Vagina (tissue), 2 donors: ENCODE measurements at regions not wholly inside any gene's neighbourhood (a gene's known extent, or its start where the extent isn't known, plus 50 kb on each side); places are given as distances from the start of the nearest gene placed in this dataset.

Source experiments
- DNase-seq, 2 donors: peaks; one replicate each; pipeline ENCODE4 v3.0.0-alpha.2; 2017; ENCODE audit errors: extremely low spot score in 2 of 2
- H3K27ac ChIP-seq: fragments of 200-600 bp; sonication (generic); one replicate; pipeline ENCODE4 v1.5.1; 2019
- H3K27me3 ChIP-seq: fragments of 200-600 bp; sonication (generic); one replicate; pipeline ENCODE4 v1.5.1; 2019
- H3K36me3 ChIP-seq, 2 donors: fragments of 200-600 bp; sonication (generic); one replicate each; pipeline ENCODE4 v1.5.1; 2017 to 2019
- H3K4me1 ChIP-seq: fragments of 200-600 bp; sonication (generic); one replicate; pipeline ENCODE4 v1.5.1; 2019
- H3K4me3 ChIP-seq, 2 donors: fragments of 200-600 bp; sonication (generic); 1 replicate in 1 of 2; 2 replicates in 1 of 2; pipeline ENCODE4 v1.5.1; 2016 to 2019
- H3K9me3 ChIP-seq: fragments of 200-600 bp; sonication (generic); one replicate; pipeline ENCODE4 v1.5.1; 2019
- POLR2A ChIP-seq, 2 donors: fragments of 450-650 bp; IDR thresholded peaks; one replicate each; pipeline ENCODE4 v1.6.1; 2017; ENCODE audit warnings: antibody characterized with exemption in 2 of 2, mild to moderate bottlenecking in 2 of 2, moderate library complexity in 2 of 2
- POLR2AphosphoS5 ChIP-seq, 2 donors: sonication (generic); formaldehyde crosslinking; IDR thresholded peaks; one replicate each; pipeline ENCODE4 v1.9.0; 2017; ENCODE audit warnings: antibody characterized with exemption in 2 of 2, mild to moderate bottlenecking in 2 of 2, low read depth in 1 of 2; ENCODE audit not compliant: insufficient read depth in 1 of 2
- intact Hi-C: fragments of 100-400 bp; cut with DNase I; formaldehyde crosslinking; loops from one replicate; pipeline ENCODE4 v1.15.1; 2023
- TF ChIP-seq, protein P1 (sequence below), 3 experiments: fragments of 450-650 bp in 2 of 3; fragments of 200-600 bp in 1 of 3; sonication (generic) in 1 of 3; IDR thresholded peaks; one replicate each; pipeline ENCODE4 v1.5.1; 2017 to 2019; ENCODE audit warnings: antibody characterized with exemption in 3 of 3, mild to moderate bottlenecking in 2 of 3, moderate library complexity in 2 of 3

DNA sequence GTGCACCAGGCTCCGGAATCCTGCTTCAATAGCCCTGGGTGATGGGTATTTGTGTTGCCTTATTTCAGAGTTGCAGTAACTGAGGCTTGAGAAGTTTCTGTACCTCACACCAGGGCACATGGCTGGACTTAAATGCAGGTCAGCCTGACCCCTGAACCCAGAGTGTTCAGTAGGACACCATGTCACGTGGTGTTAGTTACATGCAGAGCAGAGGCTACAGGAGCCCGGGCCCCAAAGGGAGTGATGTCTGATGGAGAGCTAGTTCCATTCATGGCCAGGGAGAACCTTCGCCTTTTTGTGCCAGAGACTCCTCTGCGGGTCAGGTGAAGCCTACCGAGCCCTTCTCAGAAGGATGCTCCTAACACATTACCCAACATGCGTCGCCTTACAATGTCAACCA, 161.4 kb upstream of the CST7 start:
- H3K36me3 ChIP-seq, result no peaks in the 10 kb centered on the region
- intact Hi-C loops, result no loop called here
- no peaks in the 10 kb centered on the region for H3K4me1 ChIP-seq
- no peaks in the 10 kb centered on the region for H3K27me3 ChIP-seq
- TF ChIP-seq POLR2A (IDR thresholded peaks at IDR 0.05), result no peak
- no peak for TF ChIP-seq POLR2AphosphoS5 (IDR thresholded peaks at IDR 0.05; ENCODE audit: insufficient read depth in 1 of 2, low read depth in 1 of 2)
- TF ChIP-seq, protein P1, sequence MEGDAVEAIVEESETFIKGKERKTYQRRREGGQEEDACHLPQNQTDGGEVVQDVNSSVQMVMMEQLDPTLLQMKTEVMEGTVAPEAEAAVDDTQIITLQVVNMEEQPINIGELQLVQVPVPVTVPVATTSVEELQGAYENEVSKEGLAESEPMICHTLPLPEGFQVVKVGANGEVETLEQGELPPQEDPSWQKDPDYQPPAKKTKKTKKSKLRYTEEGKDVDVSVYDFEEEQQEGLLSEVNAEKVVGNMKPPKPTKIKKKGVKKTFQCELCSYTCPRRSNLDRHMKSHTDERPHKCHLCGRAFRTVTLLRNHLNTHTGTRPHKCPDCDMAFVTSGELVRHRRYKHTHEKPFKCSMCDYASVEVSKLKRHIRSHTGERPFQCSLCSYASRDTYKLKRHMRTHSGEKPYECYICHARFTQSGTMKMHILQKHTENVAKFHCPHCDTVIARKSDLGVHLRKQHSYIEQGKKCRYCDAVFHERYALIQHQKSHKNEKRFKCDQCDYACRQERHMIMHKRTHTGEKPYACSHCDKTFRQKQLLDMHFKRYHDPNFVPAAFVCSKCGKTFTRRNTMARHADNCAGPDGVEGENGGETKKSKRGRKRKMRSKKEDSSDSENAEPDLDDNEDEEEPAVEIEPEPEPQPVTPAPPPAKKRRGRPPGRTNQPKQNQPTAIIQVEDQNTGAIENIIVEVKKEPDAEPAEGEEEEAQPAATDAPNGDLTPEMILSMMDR (IDR thresholded peaks at IDR 0.05), result no peak
- H3K27ac ChIP-seq, result no peak overlapping the region
- DNase-seq, result no peak
- H3K9me3 ChIP-seq, result no peaks in the 10 kb centered on the region
- H3K4me3 ChIP-seq, result no peak overlapping the region

DNA sequence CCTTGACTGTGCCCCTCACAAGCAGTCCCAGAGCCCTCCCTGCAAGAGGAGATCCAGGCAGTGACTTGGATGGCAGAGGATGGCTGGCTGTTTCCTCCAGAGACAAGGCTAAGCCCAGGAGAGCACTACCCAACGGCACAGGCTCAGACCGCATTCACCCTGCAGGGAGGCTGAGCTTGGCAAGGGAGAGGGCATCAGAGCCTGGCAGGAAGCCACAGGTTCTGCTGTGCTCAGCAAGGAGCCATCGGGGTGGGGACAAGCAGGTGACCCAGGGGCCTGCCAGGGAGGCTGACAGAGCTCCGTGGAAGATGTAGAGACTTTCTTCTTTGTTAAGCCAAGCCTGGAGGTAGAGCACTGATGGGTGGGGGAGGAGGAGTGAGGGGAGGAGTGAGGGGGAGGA, 159.2 kb upstream of the CST7 start:
- intact Hi-C loops, result no loop called here
- TF ChIP-seq POLR2A (IDR thresholded peaks at IDR 0.05), result no peak
- TF ChIP-seq, protein P1 (IDR thresholded peaks at IDR 0.05), result no peak
- no peak for TF ChIP-seq POLR2AphosphoS5 (IDR thresholded peaks at IDR 0.05; ENCODE audit: insufficient read depth in 1 of 2, low read depth in 1 of 2)
- H3K4me1 ChIP-seq, result no peaks in the 10 kb centered on the region
- H3K4me3 ChIP-seq, result no peak overlapping the region
- H3K36me3 ChIP-seq, result no peaks in the 10 kb centered on the region
- DNase-seq, result no peak
- H3K9me3 ChIP-seq, result no peaks in the 10 kb centered on the region
- H3K27me3 ChIP-seq, result no peaks in the 10 kb centered on the region
- H3K27ac ChIP-seq, result no peak overlapping the region

DNA sequence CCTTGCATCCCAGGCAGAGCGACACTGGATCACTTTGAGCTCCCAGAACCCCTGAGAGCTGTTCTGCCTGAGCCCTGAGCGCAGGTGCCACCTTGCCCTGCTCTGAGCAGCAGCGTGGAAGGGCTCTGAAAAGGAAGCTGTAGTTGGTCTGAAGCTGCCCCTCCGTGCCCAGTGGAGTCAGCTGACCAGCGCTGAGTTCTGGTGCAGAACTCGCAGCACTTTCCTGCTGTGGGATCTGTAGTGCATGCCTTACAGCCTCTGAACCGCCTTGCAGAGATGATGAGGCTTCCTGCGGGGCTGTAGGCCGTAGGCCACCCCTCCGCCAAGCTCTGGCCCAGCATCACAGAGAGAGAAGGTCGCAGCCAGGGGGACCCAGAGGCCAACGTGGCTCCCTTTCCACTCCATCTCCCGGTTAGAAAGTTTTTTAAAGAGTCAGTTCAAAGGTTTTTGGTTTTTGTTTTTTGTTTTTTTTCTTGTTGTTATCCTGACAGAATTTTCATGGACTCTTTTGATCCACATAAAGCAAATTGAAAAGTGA, 158.3 kb upstream of the CST7 start:
- Histone ChIP-seq H3K4me1 (no peaks in the 10 kb centered on the region), H3K27me3 (no peaks in the 10 kb centered on the region), H3K27ac (no peak overlapping the region), H3K4me3 (no peak overlapping the region), H3K36me3 (no peaks in the 10 kb centered on the region), H3K9me3 (no peaks in the 10 kb centered on the region)
- intact Hi-C loops, result no loop called here
- TF ChIP-seq, protein P1 (IDR thresholded peaks at IDR 0.05), result no peak
- TF ChIP-seq POLR2A (IDR thresholded peaks at IDR 0.05) (no peak), POLR2AphosphoS5 (IDR thresholded peaks at IDR 0.05; ENCODE audit: insufficient read depth in 1 of 2, low read depth in 1 of 2) (no peak)
- DNase-seq, result no peak

DNA sequence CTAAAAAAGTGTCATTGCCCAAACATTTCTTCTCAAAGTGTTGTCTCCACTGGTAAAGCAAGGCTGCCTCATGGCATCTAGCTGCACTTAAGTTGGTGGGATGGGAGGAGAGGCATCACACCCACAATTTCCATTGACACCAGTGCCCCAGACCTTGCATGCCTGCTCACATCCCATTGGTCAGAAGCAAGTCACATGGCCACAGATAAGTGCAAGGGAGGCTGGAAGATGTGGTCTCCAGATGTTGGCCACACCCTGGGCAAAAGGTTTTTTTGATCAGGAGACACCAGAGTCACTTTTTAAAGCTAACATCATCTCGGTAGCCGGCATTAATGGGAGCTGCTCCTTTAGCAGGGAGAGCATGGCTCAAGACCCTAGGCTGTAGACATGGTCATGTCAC, 157.1 kb upstream of the CST7 start:
- no peak for DNase-seq
- Histone ChIP-seq H3K9me3 (no peaks in the 10 kb centered on the region), H3K4me1 (no peaks in the 10 kb centered on the region), H3K27ac (no peak overlapping the region), H3K36me3 (no peaks in the 10 kb centered on the region), H3K4me3 (no peak overlapping the region), H3K27me3 (no peaks in the 10 kb centered on the region)
- TF ChIP-seq POLR2AphosphoS5 (IDR thresholded peaks at IDR 0.05; ENCODE audit: insufficient read depth in 1 of 2, low read depth in 1 of 2) (no peak), POLR2A (IDR thresholded peaks at IDR 0.05) (no peak)
- TF ChIP-seq, protein P1 (IDR thresholded peaks at IDR 0.05), result no peak
- intact Hi-C loops, result no loop called here

DNA sequence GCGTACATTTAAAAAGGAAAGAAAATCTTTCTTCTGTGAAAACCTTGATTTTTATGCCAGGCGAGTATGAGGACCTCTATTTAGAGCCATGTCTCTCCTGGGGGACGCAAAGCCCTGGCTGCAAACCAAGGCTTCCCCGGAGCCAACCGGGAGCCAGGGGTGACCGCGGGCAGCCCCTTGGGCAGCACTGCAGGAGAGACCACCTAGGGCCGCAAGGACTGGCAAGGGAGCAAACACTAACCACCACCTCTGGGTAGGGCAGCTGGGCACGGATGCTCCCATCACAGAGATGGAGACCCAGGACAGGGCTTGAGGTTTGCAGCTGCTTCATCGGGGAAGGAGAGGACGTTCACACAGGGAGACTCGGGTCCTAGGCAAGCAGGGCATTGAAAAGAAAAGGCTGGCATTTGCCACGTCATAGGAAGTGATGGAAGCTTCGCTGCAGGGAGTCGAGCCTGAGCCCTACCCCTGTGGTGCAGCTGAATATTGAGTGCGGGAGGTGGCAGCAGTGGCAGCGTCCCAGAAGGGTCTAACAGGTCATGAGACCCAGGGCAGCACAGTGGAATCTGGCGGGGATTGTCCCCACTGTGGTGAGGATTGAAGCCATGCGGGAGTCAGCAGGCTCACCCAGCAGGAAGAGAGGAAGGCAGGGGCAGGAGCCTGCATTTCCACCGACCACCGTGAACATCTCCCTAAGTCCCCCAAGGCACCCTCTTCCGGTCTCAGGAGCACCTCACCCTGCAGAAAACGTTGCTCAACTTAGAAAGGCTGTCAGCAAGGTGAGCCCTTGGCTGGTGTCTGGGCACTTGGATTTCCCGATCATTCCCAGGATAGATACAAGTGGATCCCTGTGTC, 156.2 kb upstream of the CST7 start:
- no peaks in the 10 kb centered on the region for H3K4me1 ChIP-seq
- H3K27me3 ChIP-seq, result no peaks in the 10 kb centered on the region
- DNase-seq, result no peak
- intact Hi-C loops, result no loop called here
- no peaks in the 10 kb centered on the region for H3K9me3 ChIP-seq
- no peak overlapping the region for H3K4me3 ChIP-seq
- H3K36me3 ChIP-seq, result no peaks in the 10 kb centered on the region
- H3K27ac ChIP-seq, result no peak overlapping the region
- TF ChIP-seq POLR2AphosphoS5 (IDR thresholded peaks at IDR 0.05; ENCODE audit: insufficient read depth in 1 of 2, low read depth in 1 of 2), result no peak
- TF ChIP-seq, protein P1 (IDR thresholded peaks at IDR 0.05), result no peak
- TF ChIP-seq POLR2A (IDR thresholded peaks at IDR 0.05), result no peak
